ENCODE measurements at regions not wholly inside any gene's neighbourhood (a gene's known extent, or its start where the extent isn't known, plus 50 kb on each side); places are given as distances from the start of the nearest gene placed in this dataset.

DNA sequence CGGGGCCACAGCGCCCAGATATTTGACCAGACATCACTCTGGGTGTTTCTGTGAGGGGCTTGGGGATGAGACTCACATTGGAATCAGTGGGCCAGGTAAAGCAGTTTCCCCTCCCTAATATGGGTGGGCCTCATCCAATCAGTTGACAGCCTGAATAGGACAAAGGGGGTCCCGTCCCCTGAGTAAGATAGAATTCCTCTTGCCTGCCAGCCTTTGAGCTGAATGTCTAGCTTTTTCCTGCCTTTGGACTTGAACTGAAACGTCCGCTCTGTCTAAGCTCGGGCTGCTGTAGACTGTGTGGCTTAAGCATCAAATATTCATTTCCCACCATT, 88.8 kb upstream of the DIO3 start:
- Histone ChIP-seq H3K4me1 (peaks cover 4% of the 10 kb centered on the region), H3K36me3 (no peaks in the 10 kb centered on the region), H3K27ac (no peak overlapping the region), H3K9me3 (no peaks in the 10 kb centered on the region), H3K27me3 (no peaks in the 10 kb centered on the region), H3K9ac (ENCODE audit: low read depth in 2 of 2, low read length in 2 of 2) (no peak overlapping the region), H3K4me3 (no peak overlapping the region)
- intact Hi-C loops (cut with DNase I): no loop called here
- DNase-seq: no peak
- TF ChIP-seq, protein P1, sequence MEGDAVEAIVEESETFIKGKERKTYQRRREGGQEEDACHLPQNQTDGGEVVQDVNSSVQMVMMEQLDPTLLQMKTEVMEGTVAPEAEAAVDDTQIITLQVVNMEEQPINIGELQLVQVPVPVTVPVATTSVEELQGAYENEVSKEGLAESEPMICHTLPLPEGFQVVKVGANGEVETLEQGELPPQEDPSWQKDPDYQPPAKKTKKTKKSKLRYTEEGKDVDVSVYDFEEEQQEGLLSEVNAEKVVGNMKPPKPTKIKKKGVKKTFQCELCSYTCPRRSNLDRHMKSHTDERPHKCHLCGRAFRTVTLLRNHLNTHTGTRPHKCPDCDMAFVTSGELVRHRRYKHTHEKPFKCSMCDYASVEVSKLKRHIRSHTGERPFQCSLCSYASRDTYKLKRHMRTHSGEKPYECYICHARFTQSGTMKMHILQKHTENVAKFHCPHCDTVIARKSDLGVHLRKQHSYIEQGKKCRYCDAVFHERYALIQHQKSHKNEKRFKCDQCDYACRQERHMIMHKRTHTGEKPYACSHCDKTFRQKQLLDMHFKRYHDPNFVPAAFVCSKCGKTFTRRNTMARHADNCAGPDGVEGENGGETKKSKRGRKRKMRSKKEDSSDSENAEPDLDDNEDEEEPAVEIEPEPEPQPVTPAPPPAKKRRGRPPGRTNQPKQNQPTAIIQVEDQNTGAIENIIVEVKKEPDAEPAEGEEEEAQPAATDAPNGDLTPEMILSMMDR (IDR thresholded peaks at IDR 0.05): no peak

DNA sequence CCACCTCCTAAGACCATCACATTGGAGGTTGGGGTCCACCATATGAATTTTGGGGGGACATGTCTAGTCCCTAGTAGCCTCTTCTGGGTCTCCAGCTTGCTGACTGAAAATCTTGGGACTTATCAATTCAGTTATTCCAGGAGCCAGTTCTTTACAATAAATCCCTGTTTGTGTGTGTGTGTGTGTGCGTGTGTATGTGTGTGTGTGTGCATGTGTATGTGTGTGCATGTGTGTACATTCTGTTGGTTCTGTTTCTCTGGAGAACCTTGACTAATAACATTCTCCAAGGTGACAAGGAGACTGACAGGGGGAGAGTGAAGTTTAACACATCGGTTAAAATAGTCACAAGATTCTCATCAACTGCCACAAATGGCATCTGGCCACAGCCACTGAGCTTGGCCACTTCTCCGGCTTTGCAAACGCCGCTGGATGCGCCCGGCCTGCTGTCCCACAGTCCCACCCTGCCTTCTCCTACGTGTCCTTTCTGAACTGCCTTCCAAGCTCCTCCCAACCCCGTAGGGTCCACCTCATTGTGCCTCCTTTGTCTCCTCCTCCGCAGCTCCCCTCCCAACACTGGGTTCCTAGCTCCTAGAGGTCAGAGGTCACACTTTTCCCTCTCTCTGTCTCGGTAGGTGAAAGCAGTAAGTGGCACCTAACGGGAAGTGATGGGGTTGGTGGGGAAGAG, 88.1 kb upstream of the DIO3 start:
- Histone ChIP-seq H3K4me3 (no peak overlapping the region), H3K9ac (ENCODE audit: low read depth in 2 of 2, low read length in 2 of 2) (no peak overlapping the region), H3K27ac (no peak overlapping the region), H3K27me3 (no peaks in the 10 kb centered on the region), H3K36me3 (no peaks in the 10 kb centered on the region), H3K9me3 (no peaks in the 10 kb centered on the region), H3K4me1 (peaks cover 5% of the 10 kb centered on the region)
- TF ChIP-seq, protein P1 (IDR thresholded peaks at IDR 0.05): no peak
- intact Hi-C loops (cut with DNase I): no loop called here
- no peak for DNase-seq

- Histone ChIP-seq H3K4me1 (peaks cover 5% of the 10 kb centered on the region), H3K27ac (no peak overlapping the region), H3K27me3 (no peaks in the 10 kb centered on the region), H3K36me3 (no peaks in the 10 kb centered on the region), H3K9ac (ENCODE audit: low read depth in 2 of 2, low read length in 2 of 2) (no peak overlapping the region), H3K4me3 (no peak overlapping the region), H3K9me3 (no peaks in the 10 kb centered on the region)
- intact Hi-C loops (cut with DNase I): no loop called here
- DNase-seq: no peak
- TF ChIP-seq, protein P1 (IDR thresholded peaks at IDR 0.05): no peak
Measured at GRCh38 chr14:101473795-101474562, 87.3 kb upstream of the DIO3 start.

GRCh38 chr14:101474563-101475455, 86.5 kb upstream of the DIO3 start:
- Histone ChIP-seq H3K4me1 (peaks cover 5% of the 10 kb centered on the region), H3K9me3 (no peaks in the 10 kb centered on the region), H3K4me3 (no peak overlapping the region), H3K27ac (no peak overlapping the region), H3K27me3 (no peaks in the 10 kb centered on the region), H3K36me3 (no peaks in the 10 kb centered on the region), H3K9ac (ENCODE audit: low read depth in 2 of 2, low read length in 2 of 2) (peak overlapping the region in 1 of 2 donors; percentile 20)
- intact Hi-C loops (cut with DNase I): loop anchor here (5.0 kb wide), 1 partner anchor 82 kb away; no protein-coding TSS in a partner anchor
- DNase-seq: no peak
- TF ChIP-seq, protein P1 (IDR thresholded peaks at IDR 0.05): no peak

Measured in colonic mucosa (tissue), 4 donors.